22Rv1 (cell line): ENCODE measurements at regions not wholly inside any gene's neighbourhood (a gene's known extent, or its start where the extent isn't known, plus 50 kb on each side); places are given as distances from the start of the nearest gene placed in this dataset.
"Not testable (repeated sequence)": the region's sequence is repeated elsewhere in the genome, so short reads cannot be mapped to it uniquely, and the experiment has no call there.

Experiments
- H3K27ac ChIP-seq: fragments of 450-650 bp; 2 replicates; pipeline ENCODE4 v1.5.1; 2017
- CTCF ChIP-seq: fragments of 450-650 bp; IDR thresholded peaks from 2 replicates; pipeline ENCODE4 v1.5.1; 2017; ENCODE audit warnings: mild to moderate bottlenecking
- ZFX ChIP-seq: fragments of 450-650 bp; IDR thresholded peaks from 2 replicates; pipeline ENCODE4 v1.6.1; 2017; ENCODE audit warnings: antibody characterized with exemption, borderline replicate concordance

GRCh38 chr19:34088292-34088691 lies 84.0 kb upstream of the LSM14A start:
- H3K27ac ChIP-seq: no peak overlapping the region
- TF ChIP-seq CTCF: no peak
- no peak for TF ChIP-seq ZFX

- TF ChIP-seq ZFX (no peak), CTCF (no peak)
- H3K27ac ChIP-seq: no peak overlapping the region
Observed at GRCh38 chr19:34089566-34089965, 82.7 kb upstream of the LSM14A start.

GRCh38 chr19:34094960-34095359 lies 77.3 kb upstream of the LSM14A start:
- H3K27ac ChIP-seq: no peak overlapping the region
- no peak for TF ChIP-seq ZFX
- no peak for TF ChIP-seq CTCF

- H3K27ac ChIP-seq: not testable (repeated sequence)
Observed at GRCh38 chr19:34095411-34095810, 76.9 kb upstream of the LSM14A start.

GRCh38 chr19:34096020-34096915 lies 76.0 kb upstream of the LSM14A start:
- TF ChIP-seq ZFX (no peak), CTCF (peak; percentile 79)
- H3K27ac ChIP-seq: no peak overlapping the region

- H3K27ac ChIP-seq: no peak overlapping the region
- TF ChIP-seq CTCF (no peak), ZFX (no peak)
Observed at GRCh38 chr19:34104096-34104495, 68.2 kb upstream of the LSM14A start.

GRCh38 chr19:34104557-34104956 lies 67.7 kb upstream of the LSM14A start:
- TF ChIP-seq CTCF (no peak), ZFX (no peak)
- H3K27ac ChIP-seq: no peak overlapping the region

GRCh38 chr19:34109596-34109995 lies 62.7 kb upstream of the LSM14A start:
- TF ChIP-seq ZFX: no peak
- no peak for TF ChIP-seq CTCF
- no peak overlapping the region for H3K27ac ChIP-seq
